Omental fat pad (tissue), 3 donors: ENCODE measurements at regions not wholly inside any gene's neighbourhood (a gene's known extent, or its start where the extent isn't known, plus 50 kb on each side); places are given as distances from the start of the nearest gene placed in this dataset.

ENCODE experiments used
- ATAC-seq: fragments of 150-250 bp; one replicate; pipeline ENCODE4 v1.9.1; 2016; ENCODE audit warnings: mild to moderate bottlenecking, moderate library complexity; ENCODE audit not compliant: low FRiP score
- DNase-seq: peaks from one replicate; pipeline ENCODE4 v3.0.0-alpha.2; 2019; ENCODE audit warnings: low spot score
- TF ChIP-seq, protein P1 (sequence below), 3 donors: fragments of 450-650 bp; IDR thresholded peaks; one replicate each; pipeline ENCODE4 v1.5.1; 2016 to 2017; ENCODE audit warnings: antibody characterized with exemption in 3 of 3, mild to moderate bottlenecking in 3 of 3, moderate library complexity in 2 of 3

DNA sequence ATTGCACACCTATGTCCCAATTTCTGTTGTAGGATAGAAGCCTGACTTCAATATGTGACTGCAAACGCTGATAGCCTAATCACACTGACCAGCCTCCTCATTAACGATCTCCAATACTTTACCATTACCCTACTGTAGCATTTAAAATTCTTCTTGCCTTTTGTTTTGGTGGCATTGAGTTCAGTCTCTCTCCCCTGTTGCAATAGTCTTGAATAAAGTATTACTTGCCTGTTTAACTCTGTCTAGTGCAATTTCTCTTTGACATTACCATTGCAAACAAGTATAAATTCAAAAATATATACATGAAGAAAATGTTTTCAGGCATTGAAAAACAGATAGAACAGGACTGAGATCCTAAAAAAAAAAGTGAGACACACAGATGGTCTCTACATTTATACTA lies 649.1 kb upstream of the B3GAT1 start:
- DNase-seq (no peak), ATAC-seq (no peak)
- TF ChIP-seq, protein P1, sequence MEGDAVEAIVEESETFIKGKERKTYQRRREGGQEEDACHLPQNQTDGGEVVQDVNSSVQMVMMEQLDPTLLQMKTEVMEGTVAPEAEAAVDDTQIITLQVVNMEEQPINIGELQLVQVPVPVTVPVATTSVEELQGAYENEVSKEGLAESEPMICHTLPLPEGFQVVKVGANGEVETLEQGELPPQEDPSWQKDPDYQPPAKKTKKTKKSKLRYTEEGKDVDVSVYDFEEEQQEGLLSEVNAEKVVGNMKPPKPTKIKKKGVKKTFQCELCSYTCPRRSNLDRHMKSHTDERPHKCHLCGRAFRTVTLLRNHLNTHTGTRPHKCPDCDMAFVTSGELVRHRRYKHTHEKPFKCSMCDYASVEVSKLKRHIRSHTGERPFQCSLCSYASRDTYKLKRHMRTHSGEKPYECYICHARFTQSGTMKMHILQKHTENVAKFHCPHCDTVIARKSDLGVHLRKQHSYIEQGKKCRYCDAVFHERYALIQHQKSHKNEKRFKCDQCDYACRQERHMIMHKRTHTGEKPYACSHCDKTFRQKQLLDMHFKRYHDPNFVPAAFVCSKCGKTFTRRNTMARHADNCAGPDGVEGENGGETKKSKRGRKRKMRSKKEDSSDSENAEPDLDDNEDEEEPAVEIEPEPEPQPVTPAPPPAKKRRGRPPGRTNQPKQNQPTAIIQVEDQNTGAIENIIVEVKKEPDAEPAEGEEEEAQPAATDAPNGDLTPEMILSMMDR (IDR thresholded peaks at IDR 0.05): no peak

DNA sequence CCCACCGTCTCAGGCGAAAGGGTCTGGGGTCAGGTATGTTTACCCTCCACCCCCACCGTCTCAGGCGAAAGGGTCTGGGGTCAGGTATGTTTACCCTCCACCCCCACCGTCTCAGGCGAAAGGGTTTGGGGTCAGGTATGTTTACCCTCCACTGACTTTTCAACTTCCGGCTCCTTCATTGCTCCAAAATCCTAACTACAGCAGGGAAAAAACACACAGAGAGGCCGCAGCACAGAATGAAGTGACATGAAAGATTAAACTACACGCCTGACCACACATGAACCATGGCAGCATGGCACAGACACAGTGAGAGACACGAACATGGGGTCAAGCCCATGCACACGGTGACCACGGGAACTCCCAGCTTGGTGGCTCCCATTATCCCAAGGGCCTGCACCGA lies 634.9 kb upstream of the B3GAT1 start:
- no peak for DNase-seq
- TF ChIP-seq, protein P1 (IDR thresholded peaks at IDR 0.05): no peak
- ATAC-seq: no peak

DNA sequence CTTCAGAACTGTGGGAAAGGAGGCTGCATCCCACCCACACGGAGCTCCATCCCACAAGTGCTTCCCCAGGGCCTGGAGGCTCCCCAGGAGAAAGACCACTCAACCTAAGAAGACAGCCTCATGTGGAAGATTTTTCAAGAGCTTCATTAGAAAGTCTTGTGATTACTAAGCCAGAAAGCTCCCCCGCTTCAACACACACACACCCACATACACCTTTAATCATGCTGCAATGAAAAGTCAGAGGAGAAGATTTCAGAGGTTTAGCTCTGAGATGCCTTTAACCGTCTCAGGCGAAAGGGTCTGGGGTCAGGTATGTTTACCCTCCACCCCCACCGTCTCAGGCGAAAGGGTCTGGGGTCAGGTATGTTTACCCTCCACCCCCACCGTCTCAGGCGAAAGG lies 634.5 kb upstream of the B3GAT1 start:
- TF ChIP-seq, protein P1 (IDR thresholded peaks at IDR 0.05): no peak
- no peak for ATAC-seq

DNA sequence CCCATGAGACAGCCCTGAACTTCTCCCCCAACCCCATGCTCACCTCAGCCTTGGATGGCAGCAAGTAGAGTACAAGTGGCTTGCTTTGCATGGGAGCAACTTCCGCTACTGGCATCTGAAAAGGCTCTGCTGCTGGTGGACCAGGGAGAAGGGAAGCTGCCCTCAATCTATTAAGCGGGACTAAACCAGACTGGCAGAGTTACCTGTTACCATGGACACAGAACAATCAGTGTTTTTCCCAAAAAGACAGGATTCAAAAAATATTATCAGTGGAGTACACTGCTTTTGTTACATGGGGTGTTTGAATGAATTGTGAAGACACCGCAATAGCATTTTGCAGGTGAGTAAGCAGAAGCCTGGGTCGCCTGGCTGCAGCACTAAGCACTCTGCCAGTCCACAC lies 631.4 kb upstream of the B3GAT1 start:
- TF ChIP-seq, protein P1 (IDR thresholded peaks at IDR 0.05): no peak
- ATAC-seq: no peak
- no peak for DNase-seq

More for the DNA sequence above, 634.5 kb upstream of the B3GAT1 start:
- DNase-seq: no peak

DNA sequence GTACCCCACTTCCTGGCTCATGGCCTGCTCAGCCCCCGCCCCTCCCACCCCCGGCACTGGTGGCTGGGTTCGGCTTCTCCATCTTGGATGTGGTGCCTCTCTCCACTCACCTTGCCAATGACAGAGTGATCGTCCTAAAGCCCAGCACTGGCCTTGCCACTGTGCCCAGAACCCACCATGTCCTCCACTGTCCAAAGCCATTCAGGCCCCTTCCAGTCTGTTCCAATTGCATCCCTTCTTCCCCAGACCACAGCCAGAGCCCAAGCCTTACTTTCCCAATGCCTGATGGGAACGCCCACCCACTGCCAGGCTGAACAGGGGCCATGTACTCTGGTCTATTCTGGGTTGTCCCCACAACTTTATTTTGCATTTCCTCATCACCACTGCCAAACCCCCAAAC lies 625.8 kb upstream of the B3GAT1 start:
- DNase-seq (no peak), ATAC-seq (no peak)
- TF ChIP-seq, protein P1 (IDR thresholded peaks at IDR 0.05): no peak

DNA sequence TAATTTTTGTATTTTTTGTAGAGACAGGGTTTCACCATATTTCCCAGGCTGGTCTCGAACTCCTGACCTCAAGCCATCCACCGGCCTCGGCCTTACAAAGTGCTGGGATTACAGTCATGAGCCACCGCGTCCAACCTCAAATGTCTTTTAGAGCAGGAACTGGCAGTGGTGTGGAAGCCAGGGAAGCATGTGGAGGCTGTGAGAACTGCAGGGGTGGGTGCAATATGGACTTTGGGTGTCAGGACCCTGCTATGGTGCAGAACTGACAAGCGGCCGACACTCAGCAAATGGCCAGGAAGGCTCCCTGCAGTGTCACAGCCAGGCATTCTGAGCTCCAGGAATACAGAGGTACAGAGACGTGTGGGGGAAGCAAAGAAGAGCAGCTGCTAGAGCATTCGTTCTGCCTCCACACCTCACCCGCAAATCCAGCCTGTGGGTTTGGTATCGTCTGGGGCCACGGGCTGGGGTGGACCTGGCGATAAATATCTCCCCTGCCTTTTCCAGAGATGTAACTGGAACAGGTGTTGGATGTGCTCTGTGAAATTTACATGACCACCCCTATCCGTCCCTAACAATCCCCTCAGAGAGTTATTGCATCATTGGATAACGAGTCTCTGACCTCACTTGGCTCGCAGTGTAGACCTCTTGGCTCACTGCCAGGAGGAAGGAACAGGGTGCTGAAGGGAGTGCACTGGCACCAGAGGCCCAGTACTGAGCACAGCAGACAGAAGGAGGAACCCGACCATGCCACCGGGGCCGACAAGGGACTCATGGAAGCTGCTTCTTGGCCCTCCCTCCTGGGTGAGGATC lies 624.7 kb upstream of the B3GAT1 start:
- ATAC-seq: no peak

More for the DNA sequence above, 624.7 kb upstream of the B3GAT1 start:
- TF ChIP-seq, protein P1 (IDR thresholded peaks at IDR 0.05): no peak
- DNase-seq: no peak
